ENCODE measurements at regions not wholly inside any gene's neighbourhood (a gene's known extent, or its start where the extent isn't known, plus 50 kb on each side); places are given as distances from the start of the nearest gene placed in this dataset.

DNA sequence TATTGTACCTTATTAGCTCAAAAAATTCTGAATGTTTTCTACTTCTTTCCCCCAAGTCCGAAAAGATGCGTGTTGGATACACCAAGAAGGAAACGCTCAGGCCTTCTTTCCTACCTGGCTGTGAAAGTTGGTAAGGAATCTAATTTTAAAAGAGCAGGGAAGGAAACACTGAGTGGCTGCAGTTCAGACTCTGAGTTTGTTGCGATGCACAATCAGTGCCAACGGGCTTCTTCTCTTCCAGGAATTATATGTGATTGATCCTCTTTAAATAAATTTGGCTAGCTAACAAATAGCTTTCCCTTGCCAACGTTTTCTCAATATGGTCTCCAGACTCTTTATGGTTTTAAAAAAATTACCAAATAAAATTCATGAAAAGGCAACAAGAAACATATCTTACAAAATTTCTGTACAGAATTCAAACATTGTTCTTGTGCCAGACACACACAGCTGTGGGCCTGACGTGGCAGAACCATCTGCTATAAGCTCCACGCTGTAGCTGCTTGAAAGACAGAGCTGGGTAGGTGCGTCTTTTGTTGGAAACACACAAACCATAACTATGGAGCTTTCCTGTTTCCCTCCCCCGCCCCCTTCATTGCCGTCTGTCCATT lies 493.1 kb downstream of the ZNF608 start:
- Histone ChIP-seq H3K4me3 (IDR thresholded peaks at IDR 0.05; ENCODE audit: insufficient read depth, low read depth, low read length) (no peak overlapping the region), H3K9ac (no peak overlapping the region), H3K36me3 (ENCODE audit: insufficient read depth) (no peaks in the 10 kb centered on the region), H2AFZ (ENCODE audit: low read depth) (no peak overlapping the region), H3K27me3 (ENCODE audit: insufficient read depth, low read depth) (no peaks in the 10 kb centered on the region), H3K27ac (no peak overlapping the region), H3K4me2 (no peak overlapping the region), H3K79me2 (ENCODE audit: insufficient read depth, low read depth) (no peaks in the 10 kb centered on the region), H3K4me1 (ENCODE audit: low read depth, poor library complexity, severe bottlenecking) (no peaks in the 10 kb centered on the region), H4K20me1 (ENCODE audit: insufficient read depth) (no peaks in the 10 kb centered on the region)
- TF ChIP-seq, protein P1, sequence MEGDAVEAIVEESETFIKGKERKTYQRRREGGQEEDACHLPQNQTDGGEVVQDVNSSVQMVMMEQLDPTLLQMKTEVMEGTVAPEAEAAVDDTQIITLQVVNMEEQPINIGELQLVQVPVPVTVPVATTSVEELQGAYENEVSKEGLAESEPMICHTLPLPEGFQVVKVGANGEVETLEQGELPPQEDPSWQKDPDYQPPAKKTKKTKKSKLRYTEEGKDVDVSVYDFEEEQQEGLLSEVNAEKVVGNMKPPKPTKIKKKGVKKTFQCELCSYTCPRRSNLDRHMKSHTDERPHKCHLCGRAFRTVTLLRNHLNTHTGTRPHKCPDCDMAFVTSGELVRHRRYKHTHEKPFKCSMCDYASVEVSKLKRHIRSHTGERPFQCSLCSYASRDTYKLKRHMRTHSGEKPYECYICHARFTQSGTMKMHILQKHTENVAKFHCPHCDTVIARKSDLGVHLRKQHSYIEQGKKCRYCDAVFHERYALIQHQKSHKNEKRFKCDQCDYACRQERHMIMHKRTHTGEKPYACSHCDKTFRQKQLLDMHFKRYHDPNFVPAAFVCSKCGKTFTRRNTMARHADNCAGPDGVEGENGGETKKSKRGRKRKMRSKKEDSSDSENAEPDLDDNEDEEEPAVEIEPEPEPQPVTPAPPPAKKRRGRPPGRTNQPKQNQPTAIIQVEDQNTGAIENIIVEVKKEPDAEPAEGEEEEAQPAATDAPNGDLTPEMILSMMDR (conservative IDR thresholded peaks at IDR 0.05; ENCODE audit: low read depth, low read length) = no peak

DNA sequence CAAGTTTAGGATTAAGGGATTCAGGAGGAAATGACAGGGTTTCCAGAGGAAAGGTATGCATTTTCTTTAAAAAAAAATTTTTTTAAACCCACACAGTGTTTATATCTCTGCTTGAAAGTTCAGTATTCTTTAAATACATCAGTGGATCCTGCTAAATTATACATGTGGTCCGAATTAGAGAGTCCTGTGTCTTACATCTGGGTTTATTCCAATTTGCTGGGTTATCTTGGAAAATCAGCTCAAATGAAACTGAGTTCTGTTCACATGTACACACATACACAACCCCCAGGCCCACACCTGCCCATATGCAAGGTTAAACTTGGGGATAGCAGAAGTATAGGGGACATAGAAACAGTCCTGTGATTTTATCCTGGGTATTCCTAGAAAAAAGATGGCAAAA lies 493.7 kb downstream of the ZNF608 start:
- Histone ChIP-seq H3K27me3 (ENCODE audit: insufficient read depth, low read depth) (no peaks in the 10 kb centered on the region), H3K9ac (no peak overlapping the region), H3K4me1 (ENCODE audit: low read depth, poor library complexity, severe bottlenecking) (no peaks in the 10 kb centered on the region), H3K79me2 (ENCODE audit: insufficient read depth, low read depth) (no peaks in the 10 kb centered on the region), H3K4me3 (IDR thresholded peaks at IDR 0.05; ENCODE audit: insufficient read depth, low read depth, low read length) (no peak overlapping the region), H3K4me2 (no peak overlapping the region), H2AFZ (ENCODE audit: low read depth) (no peak overlapping the region), H3K27ac (no peak overlapping the region), H3K36me3 (ENCODE audit: insufficient read depth) (no peaks in the 10 kb centered on the region), H4K20me1 (ENCODE audit: insufficient read depth) (no peaks in the 10 kb centered on the region)
- TF ChIP-seq, protein P1 (conservative IDR thresholded peaks at IDR 0.05; ENCODE audit: low read depth, low read length) = no peak

DNA sequence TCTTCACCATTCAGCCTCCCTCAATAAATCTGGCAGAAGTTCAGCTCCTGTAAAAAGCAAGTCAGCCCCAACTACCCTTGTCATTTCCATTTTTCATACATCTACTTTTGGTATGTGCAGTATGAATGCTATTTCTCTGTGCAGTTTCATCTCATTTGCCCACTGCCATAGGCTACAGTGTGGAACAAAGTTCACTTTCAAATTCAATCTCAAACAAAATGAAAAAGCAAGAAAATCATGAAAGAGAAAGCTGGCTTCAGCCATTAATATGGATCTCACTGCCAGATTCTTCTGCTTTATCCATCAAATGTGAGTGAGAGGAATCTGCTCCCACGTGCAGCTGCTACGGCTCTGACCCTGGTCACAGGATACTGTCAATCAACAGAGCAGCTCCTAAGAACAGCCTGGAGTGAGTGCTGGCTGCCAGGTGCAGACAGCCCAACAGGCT lies 494.2 kb downstream of the ZNF608 start:
- no peak overlapping the region for H2AFZ ChIP-seq (ENCODE audit: low read depth)
- H3K9ac ChIP-seq = no peak overlapping the region
- TF ChIP-seq, protein P1 (conservative IDR thresholded peaks at IDR 0.05; ENCODE audit: low read depth, low read length) = no peak
- no peaks in the 10 kb centered on the region for H4K20me1 ChIP-seq (ENCODE audit: insufficient read depth)
- H3K27me3 ChIP-seq (ENCODE audit: insufficient read depth, low read depth) = no peaks in the 10 kb centered on the region
- H3K4me1 ChIP-seq (ENCODE audit: low read depth, poor library complexity, severe bottlenecking) = no peaks in the 10 kb centered on the region
- no peaks in the 10 kb centered on the region for H3K79me2 ChIP-seq (ENCODE audit: insufficient read depth, low read depth)
- no peak overlapping the region for H3K4me2 ChIP-seq
- H3K27ac ChIP-seq = no peak overlapping the region
- no peak overlapping the region for H3K4me3 ChIP-seq (IDR thresholded peaks at IDR 0.05; ENCODE audit: insufficient read depth, low read depth, low read length)
- no peaks in the 10 kb centered on the region for H3K36me3 ChIP-seq (ENCODE audit: insufficient read depth)

DNA sequence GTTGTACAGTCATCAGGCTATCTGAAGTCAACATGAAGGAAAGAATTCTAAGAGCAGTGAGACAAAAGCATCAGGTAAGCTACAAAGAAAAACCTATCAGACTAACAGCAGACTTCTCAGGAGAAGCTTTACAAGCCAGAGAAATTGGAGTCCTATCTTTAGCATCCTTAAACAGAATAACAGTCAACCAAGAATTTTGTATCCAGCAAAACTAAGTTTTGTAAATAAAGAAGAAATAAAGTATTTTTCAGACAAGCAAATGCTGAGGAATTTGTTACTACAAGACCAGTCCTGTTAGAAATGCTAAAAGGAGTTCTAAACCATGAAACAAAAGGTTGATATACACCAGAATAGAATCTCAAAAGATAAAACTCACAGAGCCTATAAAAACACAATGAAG lies 501.2 kb downstream of the ZNF608 start:
- Histone ChIP-seq H2AFZ (ENCODE audit: low read depth) (no peak overlapping the region), H3K79me2 (ENCODE audit: insufficient read depth, low read depth) (no peaks in the 10 kb centered on the region), H3K9ac (no peak overlapping the region), H3K36me3 (ENCODE audit: insufficient read depth) (no peaks in the 10 kb centered on the region), H3K4me1 (ENCODE audit: low read depth, poor library complexity, severe bottlenecking) (no peaks in the 10 kb centered on the region), H3K4me2 (no peak overlapping the region), H3K27me3 (ENCODE audit: insufficient read depth, low read depth) (no peaks in the 10 kb centered on the region), H3K4me3 (IDR thresholded peaks at IDR 0.05; ENCODE audit: insufficient read depth, low read depth, low read length) (no peak overlapping the region), H3K27ac (no peak overlapping the region), H4K20me1 (ENCODE audit: insufficient read depth) (no peaks in the 10 kb centered on the region)
- TF ChIP-seq, protein P1 (conservative IDR thresholded peaks at IDR 0.05; ENCODE audit: low read depth, low read length) = no peak
